ENCODE measurements at regions not wholly inside any gene's neighbourhood (a gene's known extent, or its start where the extent isn't known, plus 50 kb on each side); places are given as distances from the start of the nearest gene placed in this dataset.

GRCh38 chr7:46454816-46455215 is 533.7 kb upstream of the IGFBP3 start:
- WGBS, 2 donors, result 36 to 45% methylated on average over 2 of the region's 2 CpGs
- intact Hi-C loops (cut with DNase I; ENCODE audit: low total_unique reads), result no loop called here
- H3K9me3 ChIP-seq, result no peaks in the 10 kb centered on the region
- TF ChIP-seq CTCF (IDR thresholded peaks at IDR 0.05) (no peak), POLR2A (IDR thresholded peaks at IDR 0.05) (no peak)
- no peak for DNase-seq
- H3K27me3 ChIP-seq, result no peaks in the 10 kb centered on the region
- no peaks in the 10 kb centered on the region for H3K4me1 ChIP-seq
- H3K4me3 ChIP-seq, result no peak overlapping the region
- H3K36me3 ChIP-seq (ENCODE audit: low read depth, missing control alignments), result no peaks in the 10 kb centered on the region
- H3K27ac ChIP-seq, result no peak overlapping the region

GRCh38 chr7:46452561-46453135 is 531.6 kb upstream of the IGFBP3 start:
- Histone ChIP-seq H3K27ac (no peak overlapping the region), H3K4me1 (no peaks in the 10 kb centered on the region), H3K36me3 (ENCODE audit: low read depth, missing control alignments) (no peaks in the 10 kb centered on the region), H3K9me3 (no peaks in the 10 kb centered on the region), H3K4me3 (no peak overlapping the region), H3K27me3 (no peaks in the 10 kb centered on the region)
- intact Hi-C loops (cut with DNase I; ENCODE audit: low total_unique reads), result no loop called here
- WGBS, 2 donors, result 88% methylated on average over 1 of the region's 1 CpG
- DNase-seq, result no peak
- TF ChIP-seq CTCF (IDR thresholded peaks at IDR 0.05), result no peak
- TF ChIP-seq POLR2A (IDR thresholded peaks at IDR 0.05), result no peak

- intact Hi-C loops (cut with DNase I; ENCODE audit: low total_unique reads), result no loop called here
Measured at GRCh38 chr7:46451846-46452245, 530.8 kb upstream of the IGFBP3 start.

GRCh38 chr7:46450886-46451285 is 529.8 kb upstream of the IGFBP3 start:
- Histone ChIP-seq H3K9me3 (no peaks in the 10 kb centered on the region), H3K4me3 (no peak overlapping the region), H3K27ac (no peak overlapping the region), H3K27me3 (no peaks in the 10 kb centered on the region), H3K36me3 (ENCODE audit: low read depth, missing control alignments) (no peaks in the 10 kb centered on the region), H3K4me1 (no peaks in the 10 kb centered on the region)
- TF ChIP-seq CTCF (IDR thresholded peaks at IDR 0.05) (no peak), POLR2A (IDR thresholded peaks at IDR 0.05) (no peak)
- intact Hi-C loops (cut with DNase I; ENCODE audit: low total_unique reads), result no loop called here
- DNase-seq, result no peak

More at GRCh38 chr7:46451846-46452245, 530.8 kb upstream of the IGFBP3 start:
- Histone ChIP-seq H3K4me3 (no peak overlapping the region), H3K27me3 (no peaks in the 10 kb centered on the region), H3K4me1 (no peaks in the 10 kb centered on the region), H3K36me3 (ENCODE audit: low read depth, missing control alignments) (no peaks in the 10 kb centered on the region), H3K27ac (no peak overlapping the region), H3K9me3 (no peaks in the 10 kb centered on the region)
- no peak for DNase-seq
- no peak for TF ChIP-seq CTCF (IDR thresholded peaks at IDR 0.05)
- no peak for TF ChIP-seq POLR2A (IDR thresholded peaks at IDR 0.05)

GRCh38 chr7:46450425-46450824 is 529.4 kb upstream of the IGFBP3 start:
- Histone ChIP-seq H3K4me3 (no peak overlapping the region), H3K27me3 (no peaks in the 10 kb centered on the region), H3K27ac (no peak overlapping the region), H3K36me3 (ENCODE audit: low read depth, missing control alignments) (no peaks in the 10 kb centered on the region), H3K4me1 (no peaks in the 10 kb centered on the region), H3K9me3 (no peaks in the 10 kb centered on the region)
- TF ChIP-seq CTCF (IDR thresholded peaks at IDR 0.05) (no peak), POLR2A (IDR thresholded peaks at IDR 0.05) (no peak)
- DNase-seq, result no peak
- 79 to 88% methylated on average over 2 of the region's 2 CpGs for WGBS, 2 donors
- intact Hi-C loops (cut with DNase I; ENCODE audit: low total_unique reads), result no loop called here
